OCI-LY3 (cell line): ENCODE measurements at regions not wholly inside any gene's neighbourhood (a gene's known extent, or its start where the extent isn't known, plus 50 kb on each side); places are given as distances from the start of the nearest gene placed in this dataset.

Experiments used
- CTCF ChIP-seq: fragments of 200-600, 300-600 bp; sonication (generic); IDR thresholded peaks from 2 replicates; pipeline ENCODE4 v1.5.1; 2014; ENCODE audit warnings: antibody characterized with exemption, low read length, low read depth
- EZH2phosphoT487 ChIP-seq: fragments of 200-600 bp; shearing (Covaris generic); IDR thresholded peaks from 2 replicates; pipeline ENCODE4 v1.6.1; 2018; ENCODE audit warnings: antibody characterized with exemption, mixed run types, low read depth

DNA sequence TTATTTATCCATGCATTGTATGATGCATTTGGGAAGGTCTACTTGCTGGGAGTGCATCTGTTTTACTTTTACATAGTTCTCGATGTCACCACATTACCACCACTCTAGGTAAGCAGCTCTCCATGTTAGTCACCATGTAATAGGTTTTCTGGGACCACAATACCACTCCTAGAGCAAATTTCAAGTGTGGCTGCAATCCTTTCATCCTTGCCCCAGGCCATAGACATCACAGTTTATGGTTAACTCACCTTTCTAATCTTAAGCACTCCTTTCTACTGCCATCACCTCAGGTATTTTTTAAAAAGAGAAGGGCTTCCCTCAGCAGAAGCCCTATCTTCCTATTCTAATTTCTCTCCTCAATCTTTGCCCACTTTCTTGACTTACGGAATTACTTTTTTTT is 354.1 kb downstream of the PLK2 start:
- TF ChIP-seq CTCF: no peak
- TF ChIP-seq EZH2phosphoT487: no peak
